Sigmoid colon (tissue), 4 donors: ENCODE measurements at regions not wholly inside any gene's neighbourhood (a gene's known extent, or its start where the extent isn't known, plus 50 kb on each side); places are given as distances from the start of the nearest gene placed in this dataset.
A peak's percentile ranks its signal among the peaks of the same experiment; 100 is the strongest.

Source experiments
- CTCF ChIP-seq, 4 experiments: fragments of 450-650 bp in 3 of 4; fragments of 200-600 bp in 1 of 4; IDR thresholded peaks; one replicate each; pipeline ENCODE4 v1.5.1; 2016 to 2019; ENCODE audit warnings: antibody characterized with exemption in 4 of 4, mild to moderate bottlenecking in 3 of 4, moderate library complexity in 2 of 4
- EP300 ChIP-seq, 4 donors: sonication (generic); formaldehyde crosslinking; IDR thresholded peaks; one replicate each; pipeline ENCODE4 v1.6.1; 2017; ENCODE audit warnings: antibody characterized with exemption in 4 of 4

GRCh38 chr7:131692131-131692960 lies 135.9 kb upstream of the PODXL start:
- TF ChIP-seq EP300 (IDR thresholded peaks at IDR 0.05) (no peak), CTCF (IDR thresholded peaks at IDR 0.05) (peak; percentile 20 to 70 (median 51))
